ENCODE measurements at regions not wholly inside any gene's neighbourhood (a gene's known extent, or its start where the extent isn't known, plus 50 kb on each side); places are given as distances from the start of the nearest gene placed in this dataset.

GRCh38 chr22:27345691-27346090 is 455.9 kb downstream of the MN1 start:
- TF ChIP-seq REST (IDR thresholded peaks at IDR 0.05; ENCODE audit: insufficient read depth in 1 of 2, low read depth in 2 of 2, low read length in 2 of 2) (no peak), POLR2AphosphoS5 (IDR thresholded peaks at IDR 0.05; ENCODE audit: low read depth, low read length) (no peak), TAF1 (IDR thresholded peaks at IDR 0.05; ENCODE audit: borderline replicate concordance, insufficient read depth, low read length) (no peak)

All from PFSK-1 (cell line).